ENCODE measurements at regions not wholly inside any gene's neighbourhood (a gene's known extent, or its start where the extent isn't known, plus 50 kb on each side); places are given as distances from the start of the nearest gene placed in this dataset.

DNA sequence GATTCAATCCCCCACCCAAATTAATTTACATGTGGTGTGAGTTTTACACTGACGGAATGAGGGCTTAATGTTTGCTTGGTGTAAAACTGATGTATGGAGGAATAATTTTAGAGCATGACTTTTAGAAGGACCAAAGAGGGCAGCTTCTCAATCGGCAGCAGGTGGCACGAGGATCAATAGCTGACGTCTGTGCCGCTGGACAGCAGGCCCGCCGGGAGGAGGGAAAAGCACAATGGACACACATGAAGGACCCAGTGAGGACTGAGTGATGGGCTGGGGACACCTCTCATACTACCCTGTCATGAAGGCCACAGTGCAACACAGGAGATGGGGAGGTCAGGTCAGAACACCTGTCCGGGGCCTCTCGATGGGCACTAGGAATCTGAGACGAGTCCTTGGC, 61.4 kb upstream of the NSMCE3 start:
- no peak for DNase-seq (ENCODE audit: low read depth)
- TF ChIP-seq, protein P1, sequence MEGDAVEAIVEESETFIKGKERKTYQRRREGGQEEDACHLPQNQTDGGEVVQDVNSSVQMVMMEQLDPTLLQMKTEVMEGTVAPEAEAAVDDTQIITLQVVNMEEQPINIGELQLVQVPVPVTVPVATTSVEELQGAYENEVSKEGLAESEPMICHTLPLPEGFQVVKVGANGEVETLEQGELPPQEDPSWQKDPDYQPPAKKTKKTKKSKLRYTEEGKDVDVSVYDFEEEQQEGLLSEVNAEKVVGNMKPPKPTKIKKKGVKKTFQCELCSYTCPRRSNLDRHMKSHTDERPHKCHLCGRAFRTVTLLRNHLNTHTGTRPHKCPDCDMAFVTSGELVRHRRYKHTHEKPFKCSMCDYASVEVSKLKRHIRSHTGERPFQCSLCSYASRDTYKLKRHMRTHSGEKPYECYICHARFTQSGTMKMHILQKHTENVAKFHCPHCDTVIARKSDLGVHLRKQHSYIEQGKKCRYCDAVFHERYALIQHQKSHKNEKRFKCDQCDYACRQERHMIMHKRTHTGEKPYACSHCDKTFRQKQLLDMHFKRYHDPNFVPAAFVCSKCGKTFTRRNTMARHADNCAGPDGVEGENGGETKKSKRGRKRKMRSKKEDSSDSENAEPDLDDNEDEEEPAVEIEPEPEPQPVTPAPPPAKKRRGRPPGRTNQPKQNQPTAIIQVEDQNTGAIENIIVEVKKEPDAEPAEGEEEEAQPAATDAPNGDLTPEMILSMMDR (conservative IDR thresholded peaks at IDR 0.05; ENCODE audit: control insufficient read depth, insufficient read depth, low read depth, low read length), result no peak
- no peak overlapping the region for H3K4me3 ChIP-seq (ENCODE audit: control insufficient read depth, low read depth, low read length)

DNA sequence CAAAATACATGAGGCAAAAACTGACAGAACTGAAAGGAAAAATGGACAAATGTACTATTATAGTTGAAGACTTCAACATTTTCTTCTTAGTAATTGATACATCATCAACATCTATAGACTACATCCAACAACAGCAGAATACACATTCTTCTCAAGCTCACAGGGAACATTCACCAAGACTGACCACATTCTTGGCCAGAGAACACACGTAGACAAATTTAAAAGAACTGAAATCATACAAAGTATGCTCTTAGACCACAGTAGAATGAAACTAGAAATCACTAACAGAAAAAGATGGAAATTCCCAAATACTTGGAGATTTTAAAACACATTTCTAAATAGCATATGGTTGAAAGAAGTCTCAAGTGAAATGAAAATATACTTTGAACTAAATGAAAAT, 55.1 kb upstream of the NSMCE3 start:
- no peak for DNase-seq (ENCODE audit: low read depth)
- TF ChIP-seq, protein P1 (conservative IDR thresholded peaks at IDR 0.05; ENCODE audit: control insufficient read depth, insufficient read depth, low read depth, low read length), result no peak
- H3K4me3 ChIP-seq (ENCODE audit: control insufficient read depth, low read depth, low read length), result no peak overlapping the region

DNA sequence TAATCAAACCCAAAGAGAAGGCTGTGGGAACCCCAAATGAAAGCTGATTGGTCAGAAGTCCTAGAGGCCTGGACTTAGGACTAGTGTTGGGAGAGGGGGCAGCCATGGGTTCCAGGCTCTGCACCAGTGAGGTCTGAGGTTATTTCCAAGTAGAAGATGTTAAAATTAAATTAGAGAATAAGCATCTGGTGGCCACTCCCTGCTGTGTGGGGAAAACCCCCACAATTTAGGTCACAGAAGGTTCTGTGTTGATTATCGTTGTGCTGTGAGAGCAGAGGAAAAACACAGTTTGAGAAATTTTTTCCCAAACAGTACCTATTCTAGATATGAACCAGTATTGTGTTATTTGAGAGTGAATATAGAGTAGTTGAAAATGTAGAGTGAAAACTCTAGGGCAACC, 53.9 kb upstream of the NSMCE3 start:
- no peak overlapping the region for H3K4me3 ChIP-seq (ENCODE audit: control insufficient read depth, low read depth, low read length)
- DNase-seq (ENCODE audit: low read depth), result no peak
- TF ChIP-seq, protein P1 (conservative IDR thresholded peaks at IDR 0.05; ENCODE audit: control insufficient read depth, insufficient read depth, low read depth, low read length), result no peak

DNA sequence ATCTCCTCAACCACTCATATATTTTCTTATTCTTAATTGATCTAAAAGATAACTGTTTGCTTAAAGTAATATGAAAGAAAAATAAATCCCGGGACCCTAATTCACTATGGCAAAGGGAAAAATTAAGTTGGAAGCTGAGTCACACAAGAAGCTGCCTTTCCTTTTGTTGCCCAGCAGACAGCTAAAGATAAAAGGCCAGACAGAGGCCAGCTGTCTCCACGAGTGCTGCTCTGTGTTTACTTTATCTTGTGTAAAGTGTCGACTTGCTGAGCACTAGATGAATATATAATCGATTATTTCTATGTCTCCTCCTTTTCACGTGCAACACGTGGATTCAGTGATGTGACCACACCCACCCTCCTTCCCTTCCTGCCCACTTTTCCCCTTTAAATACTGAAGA, 52.8 kb upstream of the NSMCE3 start:
- TF ChIP-seq, protein P1 (conservative IDR thresholded peaks at IDR 0.05; ENCODE audit: control insufficient read depth, insufficient read depth, low read depth, low read length), result no peak
- no peak for DNase-seq (ENCODE audit: low read depth)
- no peak overlapping the region for H3K4me3 ChIP-seq (ENCODE audit: control insufficient read depth, low read depth, low read length)

DNA sequence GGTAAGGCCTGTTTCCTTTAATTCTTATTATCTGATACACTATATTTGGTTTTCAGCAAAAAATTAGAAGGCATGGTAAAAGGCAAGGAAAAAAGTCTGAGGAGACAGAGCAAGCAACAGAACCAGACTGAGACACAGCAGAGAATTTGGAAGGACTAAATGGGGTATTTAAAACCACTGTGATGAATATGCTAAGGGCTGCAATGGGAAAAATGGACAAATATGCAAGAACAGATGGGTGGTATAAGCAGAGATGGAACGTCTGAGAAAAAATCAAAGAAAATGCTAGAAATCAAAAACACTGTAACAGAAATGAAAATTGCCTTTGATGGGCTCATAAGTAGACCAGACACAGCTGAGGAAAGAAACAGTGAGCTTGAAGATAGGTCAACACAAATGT, 50.8 kb upstream of the NSMCE3 start:
- no peak overlapping the region for H3K4me3 ChIP-seq (ENCODE audit: control insufficient read depth, low read depth, low read length)
- TF ChIP-seq, protein P1 (conservative IDR thresholded peaks at IDR 0.05; ENCODE audit: control insufficient read depth, insufficient read depth, low read depth, low read length), result no peak
- DNase-seq (ENCODE audit: low read depth), result no peak

DNA sequence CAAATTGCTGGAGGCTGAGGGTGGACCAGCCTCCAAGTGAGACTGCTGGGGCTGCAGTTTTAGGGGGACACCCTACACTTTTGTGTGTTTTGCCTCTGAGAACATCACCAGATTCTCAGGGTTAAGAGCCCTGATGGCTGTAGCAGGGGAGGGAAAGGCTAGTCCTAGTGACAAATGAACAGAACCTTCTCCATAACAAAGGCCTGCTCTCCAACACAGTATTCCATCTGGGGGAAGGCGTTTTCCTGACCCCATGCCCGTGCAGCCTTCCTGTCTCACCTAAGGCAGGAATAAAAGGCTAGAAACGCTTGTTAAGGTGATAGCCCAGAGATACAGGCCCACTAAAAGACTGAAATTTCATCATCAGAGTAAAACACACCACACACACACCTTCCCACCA, 50.2 kb upstream of the NSMCE3 start:
- TF ChIP-seq, protein P1 (conservative IDR thresholded peaks at IDR 0.05; ENCODE audit: control insufficient read depth, insufficient read depth, low read depth, low read length), result no peak
- no peak overlapping the region for H3K4me3 ChIP-seq (ENCODE audit: control insufficient read depth, low read depth, low read length)
- no peak for DNase-seq (ENCODE audit: low read depth)

Measured in fibroblast of mammary gland (primary cell).